ENCODE measurements at regions not wholly inside any gene's neighbourhood (a gene's known extent, or its start where the extent isn't known, plus 50 kb on each side); places are given as distances from the start of the nearest gene placed in this dataset.

GRCh38 chr9:117887941-117888340, 183.7 kb downstream of the TLR4 start:
- TF ChIP-seq EZH2 (IDR thresholded peaks at IDR 0.05; ENCODE audit: low read depth) (no peak), CTCF (conservative IDR thresholded peaks at IDR 0.05) (no peak)
